ENCODE measurements at regions not wholly inside any gene's neighbourhood (a gene's known extent, or its start where the extent isn't known, plus 50 kb on each side); places are given as distances from the start of the nearest gene placed in this dataset.

DNA sequence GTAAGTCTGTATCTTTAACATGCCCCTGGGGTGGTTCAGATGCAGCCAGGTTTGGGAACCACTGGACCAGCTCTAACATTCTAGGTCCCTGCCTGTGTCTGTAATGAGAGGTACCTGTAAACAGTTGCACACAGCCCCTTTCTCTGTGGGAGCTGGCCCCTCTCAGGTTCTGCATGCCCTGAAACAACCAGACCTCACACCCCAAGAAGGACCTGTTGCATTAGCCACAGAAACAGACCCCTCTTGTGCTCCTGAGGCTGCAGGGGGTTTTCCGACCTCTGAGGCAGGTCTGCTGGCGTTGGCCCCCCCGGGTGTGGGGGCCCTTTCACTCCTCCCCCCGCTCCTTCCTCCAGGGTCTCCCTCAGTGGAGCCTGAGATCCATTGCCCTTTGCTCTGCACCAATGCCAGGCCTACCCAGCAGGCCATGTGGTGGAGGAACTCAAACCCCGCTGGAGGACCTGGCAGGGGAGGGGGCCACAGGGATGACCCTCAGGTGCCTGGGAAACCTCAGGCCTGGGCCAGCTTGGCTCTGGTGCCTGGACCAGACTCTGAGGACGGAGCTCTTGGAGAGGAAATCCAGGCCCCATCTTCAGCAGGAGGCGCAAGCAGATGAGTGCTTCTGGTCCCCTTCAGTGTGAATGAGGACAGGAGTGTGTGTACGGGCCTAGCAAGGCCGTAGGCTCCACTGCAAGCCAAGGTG lies 61.4 kb upstream of the PJA1 start:
- DNase-seq (ENCODE audit: low read depth): no peak

DNA sequence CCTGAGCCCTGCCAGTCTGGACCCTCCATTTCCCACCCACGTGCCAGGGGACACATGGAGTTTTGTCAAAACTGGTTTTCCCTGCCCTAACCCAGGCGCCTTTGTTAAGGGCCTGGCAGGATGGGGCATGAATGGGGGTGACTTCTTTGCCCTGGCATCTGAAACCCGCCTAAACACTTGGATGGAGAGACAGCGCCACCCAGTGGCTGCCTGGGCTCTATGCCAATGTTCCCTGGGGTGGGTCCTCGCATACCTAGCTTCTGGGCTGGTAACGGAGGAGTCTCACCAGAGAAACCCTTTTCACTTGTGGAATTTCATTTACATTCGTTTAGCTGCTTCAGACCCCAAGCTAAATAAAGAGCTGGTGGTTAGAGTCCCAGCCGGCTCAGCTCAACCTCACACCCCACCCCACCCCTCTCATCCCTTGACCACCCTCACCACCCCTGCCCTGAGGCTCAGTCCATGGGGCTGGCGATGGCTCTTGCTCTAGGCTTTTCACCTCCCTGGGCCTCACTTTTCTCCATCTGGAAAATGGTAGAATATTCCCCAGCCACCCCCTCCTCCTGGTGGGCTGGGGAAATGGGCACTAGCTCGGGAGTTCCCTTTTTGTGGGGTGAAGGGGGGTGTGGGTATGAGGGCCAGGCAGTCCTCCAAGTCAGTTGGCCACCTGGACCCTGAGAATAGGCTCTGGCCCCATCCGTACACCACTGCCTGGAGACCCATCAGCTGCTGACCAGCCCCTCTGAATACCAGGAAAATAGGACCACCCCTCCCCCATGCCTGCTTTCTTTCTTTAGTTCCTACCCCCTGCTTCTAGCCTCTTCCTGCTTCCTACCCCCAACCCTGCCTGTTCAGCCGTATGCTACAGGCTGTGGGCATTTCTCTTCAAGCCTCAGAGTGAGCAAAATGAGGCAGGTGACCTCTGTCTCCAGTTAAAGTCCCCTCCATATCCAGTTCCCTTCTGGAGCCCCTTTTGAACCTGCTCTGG lies 57.1 kb upstream of the PJA1 start:
- DNase-seq (ENCODE audit: low read depth): peak; percentile 56

GRCh38 chrX:69221239-69222102 lies 56.2 kb upstream of the PJA1 start:
- DNase-seq (ENCODE audit: low read depth): no peak

GRCh38 chrX:69218407-69218997 lies 53.2 kb upstream of the PJA1 start:
- no peak for DNase-seq (ENCODE audit: low read depth)

- DNase-seq (ENCODE audit: low read depth): no peak
These were observed 51.7 kb upstream of the PJA1 start for GRCh38 chrX:69216911-69217310.

DNA sequence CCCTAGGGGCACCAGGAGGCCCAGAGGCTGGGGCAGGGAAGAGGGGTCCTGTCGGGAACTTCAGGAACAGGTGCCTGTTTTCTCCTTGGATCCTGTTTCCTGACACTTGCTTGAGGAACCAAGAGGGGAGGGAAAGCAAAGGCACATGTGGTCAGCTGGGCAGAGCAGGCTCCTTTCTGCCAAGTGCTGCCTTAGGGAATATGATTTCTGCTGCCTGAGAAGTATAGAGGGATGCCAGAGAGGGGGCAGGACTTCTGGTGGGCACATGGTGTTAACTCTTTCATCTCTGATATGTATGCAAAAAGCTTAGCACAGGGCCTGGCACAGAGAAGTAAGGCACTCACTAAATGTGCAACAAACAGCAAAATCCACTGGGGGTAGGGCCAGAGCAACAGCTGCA lies 51.2 kb upstream of the PJA1 start:
- no peak for DNase-seq (ENCODE audit: low read depth)

DNA sequence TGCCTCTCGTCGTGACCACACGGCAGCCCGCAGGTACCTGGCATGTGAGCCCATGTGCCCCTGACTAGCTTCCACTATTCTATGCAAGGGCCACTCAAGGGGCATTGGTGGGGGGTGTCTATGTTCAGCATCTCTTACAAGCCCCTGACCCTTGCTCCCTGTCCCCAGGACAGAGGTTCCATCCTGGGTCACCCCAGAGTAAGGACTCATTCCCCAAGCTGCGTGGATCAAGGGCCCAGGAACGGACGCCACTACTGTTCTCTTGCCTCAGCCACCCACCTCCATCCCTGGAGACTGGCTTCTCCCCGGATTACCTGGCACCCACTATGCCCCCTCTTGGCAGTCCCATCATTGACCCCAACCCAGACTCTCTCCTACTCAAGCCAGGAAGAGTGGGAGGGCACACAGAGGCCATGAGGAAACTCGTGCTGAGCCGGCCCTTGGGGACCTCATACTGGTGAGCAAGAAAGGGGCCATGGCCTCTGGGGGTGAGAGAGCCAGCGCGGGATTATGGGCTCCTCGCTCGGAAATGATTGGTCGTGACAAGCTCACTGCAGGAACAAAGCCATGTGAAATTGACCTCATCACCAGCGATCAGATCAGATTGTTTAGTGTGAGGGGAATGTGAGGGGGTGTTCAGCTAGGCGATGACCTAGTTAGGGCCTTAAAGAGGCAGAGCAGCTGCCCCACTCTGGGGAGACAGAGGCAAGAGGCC lies 50.1 kb upstream of the PJA1 start:
- DNase-seq (ENCODE audit: low read depth): no peak

All from activated T-helper 9 cell treated with anti-CD3 and anti-CD28 coated beads, Interleukin-2, amount 50 U/mL, for 16 hours (primary cell).